ENCODE measurements at regions not wholly inside any gene's neighbourhood (a gene's known extent, or its start where the extent isn't known, plus 50 kb on each side); places are given as distances from the start of the nearest gene placed in this dataset.

DNA sequence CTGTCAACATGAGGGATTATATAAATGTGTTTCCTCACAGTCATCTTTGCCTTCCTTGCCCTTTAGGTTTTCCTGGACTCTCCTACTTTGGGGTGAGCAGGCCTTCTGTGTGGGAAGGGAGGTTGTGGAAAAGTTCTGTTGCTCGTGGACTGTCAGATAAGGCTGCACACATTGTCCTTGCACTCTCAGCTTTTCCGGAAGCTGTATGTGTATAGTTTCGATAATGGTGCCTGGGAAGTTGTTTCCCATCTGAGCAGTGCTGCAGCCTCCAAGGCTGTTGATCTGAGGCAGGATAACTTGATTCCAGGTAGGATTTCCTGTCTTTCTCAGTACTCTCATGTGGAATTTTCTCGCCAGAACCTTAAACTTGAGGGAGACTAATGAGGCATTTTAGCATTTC is 297.8 kb upstream of the AZI2 start:
- no peak for DNase-seq (ENCODE audit: low read depth)

DNA sequence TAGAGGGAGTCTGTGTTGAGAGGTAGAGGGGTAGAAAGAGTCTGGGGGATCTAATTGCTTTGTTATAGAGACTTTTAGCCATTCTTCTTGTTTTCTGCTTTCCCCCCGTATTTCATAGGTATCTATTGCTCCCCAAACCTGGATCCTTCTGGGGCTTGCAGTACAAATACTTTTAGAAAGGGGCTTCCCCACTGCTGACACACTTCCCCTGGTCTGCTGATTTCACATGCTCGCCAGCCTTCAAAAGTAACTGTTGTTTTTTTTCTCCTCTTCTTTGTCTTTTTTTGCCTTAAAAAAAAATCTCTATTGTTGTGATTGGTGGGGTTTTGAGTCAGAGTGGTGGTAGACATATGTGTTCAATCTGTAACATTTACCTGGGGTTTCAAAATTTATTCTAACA is 300.6 kb upstream of the AZI2 start:
- no peak for DNase-seq (ENCODE audit: low read depth)

DNA sequence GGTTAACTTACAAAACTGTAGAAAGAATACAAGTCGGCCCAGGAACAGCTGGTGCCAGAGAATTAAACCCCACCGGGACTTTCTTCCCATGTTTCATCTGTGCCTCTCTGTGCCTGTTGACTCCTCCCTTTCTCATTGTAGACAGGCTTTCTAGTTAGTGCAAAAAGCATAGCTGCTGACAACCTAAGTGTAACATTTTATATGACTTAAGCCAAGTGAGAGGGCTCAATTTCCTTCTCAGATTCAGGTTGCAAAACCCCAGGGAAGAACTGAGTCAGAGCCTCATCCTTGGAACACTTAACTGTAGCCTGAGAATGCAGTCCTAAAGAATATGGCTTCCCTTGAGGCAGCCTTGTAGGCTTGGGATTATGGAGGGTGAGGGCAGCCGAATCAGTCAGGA is 302.5 kb upstream of the AZI2 start:
- no peak for DNase-seq (ENCODE audit: low read depth)

DNA sequence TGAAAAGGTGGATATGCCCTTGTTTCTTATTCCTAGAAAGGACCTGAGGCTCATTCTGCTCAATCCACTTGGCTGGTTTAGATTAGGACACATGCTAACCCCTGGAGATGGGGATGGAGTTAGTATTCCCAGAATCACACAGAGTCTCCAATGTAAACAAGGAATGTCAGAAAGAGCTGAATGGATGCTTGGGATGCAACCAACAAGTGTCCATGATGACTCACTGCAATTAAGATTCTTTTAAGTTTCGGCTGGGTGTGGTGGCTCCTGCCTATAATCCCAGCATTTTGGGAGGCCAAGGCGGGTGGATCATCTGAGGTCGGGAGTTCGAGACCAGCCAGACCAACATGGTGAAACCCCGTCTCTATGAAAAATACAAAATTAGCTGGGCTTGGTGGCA is 315.5 kb upstream of the AZI2 start:
- DNase-seq (ENCODE audit: low read depth) = no peak

DNA sequence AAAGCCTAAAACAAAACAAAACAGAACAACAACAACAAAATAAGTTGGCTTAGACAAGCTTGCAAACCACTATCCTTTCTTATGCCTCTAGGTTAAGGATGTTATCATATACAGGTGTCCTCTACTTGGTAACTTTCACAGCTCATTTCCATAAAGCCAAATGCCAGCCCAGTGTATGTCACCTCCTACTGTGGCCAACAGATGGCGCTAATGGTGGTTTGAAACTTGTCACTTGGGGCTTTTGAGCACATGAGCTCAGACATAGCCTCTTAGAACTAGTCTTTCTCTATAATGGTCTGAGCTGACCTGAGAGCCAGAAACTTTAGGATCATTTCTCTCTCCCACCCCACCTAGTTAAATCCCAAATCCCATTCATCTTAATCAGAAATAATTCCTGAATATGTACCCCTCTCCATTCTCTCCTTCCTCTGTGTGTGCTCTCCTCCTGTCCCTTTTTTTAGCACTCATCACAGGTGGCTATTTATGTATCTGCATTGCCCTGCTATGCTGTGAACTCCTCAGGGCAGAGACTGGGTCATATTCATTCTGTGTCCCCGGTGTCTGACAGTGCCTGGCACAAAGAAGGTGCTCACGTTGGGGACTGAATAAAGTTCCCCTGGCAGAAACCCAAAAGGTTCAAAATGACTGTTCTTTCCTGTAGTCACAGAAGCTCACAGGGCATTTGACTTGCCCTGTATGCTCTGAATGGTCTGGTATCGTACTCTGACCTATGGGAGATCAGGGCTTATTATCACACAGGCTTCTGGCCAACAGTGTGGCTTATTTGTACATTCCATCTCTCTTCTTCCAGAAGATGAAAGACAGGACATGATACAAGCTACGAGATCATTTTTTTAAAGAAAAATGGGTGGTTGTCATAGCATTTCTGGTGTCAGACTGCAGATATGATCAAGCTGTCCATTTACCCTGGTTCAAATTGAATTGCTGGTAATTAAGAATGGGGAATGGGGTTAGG is 319.3 kb upstream of the AZI2 start:
- DNase-seq (ENCODE audit: low read depth) = peak; percentile 45

DNA sequence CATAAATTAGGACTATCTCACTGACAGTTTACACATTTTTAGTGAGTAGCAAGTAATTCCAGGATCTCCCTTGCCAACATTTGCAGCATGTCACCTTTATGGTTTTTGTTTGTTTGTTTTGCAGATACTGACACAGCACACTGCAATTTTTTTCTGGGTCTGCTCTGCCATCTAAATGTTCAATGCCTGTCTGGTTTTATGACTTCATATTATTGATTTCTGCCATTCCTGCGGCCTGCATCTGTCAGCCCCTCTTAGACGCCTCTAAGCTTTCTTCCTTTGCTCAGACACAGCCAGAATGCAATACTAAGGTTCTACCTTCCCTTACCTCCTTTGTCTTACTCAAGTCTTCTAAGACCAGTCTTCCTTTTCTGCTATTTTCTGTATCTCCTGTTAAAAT is 321.2 kb upstream of the AZI2 start:
- DNase-seq (ENCODE audit: low read depth) = no peak

DNA sequence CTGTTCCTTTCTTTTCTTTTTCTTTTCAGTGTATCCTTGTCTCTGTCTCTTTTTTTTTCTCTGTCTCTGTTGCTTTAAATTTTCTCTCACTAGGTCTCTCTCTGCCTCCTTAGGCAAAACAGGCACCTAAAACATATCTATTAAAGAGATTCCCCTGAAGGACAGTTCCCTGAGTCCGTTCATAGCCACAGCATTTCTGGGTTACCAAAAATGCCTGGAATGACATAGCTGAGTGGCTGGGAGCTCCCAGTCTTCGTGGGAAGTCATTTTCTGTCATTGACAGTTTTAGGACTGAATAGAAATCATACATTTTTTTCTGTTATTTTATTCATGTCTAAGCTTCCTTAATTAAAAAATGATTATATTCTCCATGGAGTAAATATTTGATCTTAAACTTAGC is 323.8 kb upstream of the AZI2 start:
- no peak for DNase-seq (ENCODE audit: low read depth)

DNA sequence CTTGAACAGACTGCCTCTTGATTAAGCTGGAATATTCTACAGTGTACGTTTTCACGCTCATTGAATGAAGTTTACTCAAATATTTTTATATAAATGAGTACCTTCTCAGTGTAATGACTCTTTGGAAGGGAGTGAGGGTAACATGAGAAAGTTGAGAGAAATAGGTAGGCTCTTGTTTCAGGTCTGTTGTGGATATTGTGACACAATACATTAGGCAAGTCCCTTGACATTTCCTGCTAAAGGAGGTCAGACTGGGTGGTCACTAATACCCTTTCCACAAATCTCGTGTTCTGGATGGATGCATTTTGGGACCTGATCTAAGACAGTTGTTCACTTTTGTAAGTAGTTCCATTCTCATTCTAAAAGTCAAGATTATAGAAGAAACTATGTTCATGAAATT is 324.8 kb upstream of the AZI2 start:
- DNase-seq (ENCODE audit: low read depth) = no peak

DNA sequence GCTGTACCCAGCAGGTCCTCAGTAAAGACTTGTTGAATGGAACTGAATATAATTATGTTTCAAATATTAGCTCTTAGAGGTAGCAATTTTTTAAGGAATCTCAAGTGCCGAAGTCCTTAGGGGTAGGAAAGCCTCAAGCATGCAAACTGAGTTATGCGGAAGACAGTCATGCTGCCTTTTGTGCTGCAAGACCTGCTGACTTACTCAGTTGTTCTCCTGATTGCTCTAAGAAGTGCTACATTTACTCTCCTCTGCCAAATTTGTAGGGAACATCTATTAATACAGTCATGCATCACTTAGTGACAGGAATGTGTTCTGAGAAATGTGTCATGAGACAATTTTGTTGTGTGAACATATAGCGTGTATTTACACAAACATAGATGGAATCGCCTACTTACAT is 325.6 kb upstream of the AZI2 start:
- no peak for DNase-seq (ENCODE audit: low read depth)

DNA sequence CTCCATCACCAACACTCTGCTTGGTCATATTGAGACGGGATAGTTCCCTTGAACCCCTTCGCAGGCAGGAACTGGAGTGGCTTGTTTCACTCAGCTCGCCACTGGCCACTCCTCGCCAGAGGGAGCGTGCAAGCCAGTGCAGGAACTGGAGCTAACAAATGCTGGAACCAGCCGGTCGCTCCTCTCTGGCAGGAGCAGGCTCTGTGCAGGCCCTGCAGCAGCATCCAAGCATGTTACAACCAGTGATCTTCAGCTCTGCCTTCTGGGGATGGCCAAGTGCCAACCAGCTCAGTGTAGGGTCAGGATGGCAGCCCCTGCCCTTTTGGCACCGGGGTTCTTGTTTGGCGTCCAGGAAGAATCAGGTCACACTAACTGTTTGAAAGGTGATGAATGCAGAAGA is 329.0 kb upstream of the AZI2 start:
- DNase-seq (ENCODE audit: low read depth) = no peak

DNA sequence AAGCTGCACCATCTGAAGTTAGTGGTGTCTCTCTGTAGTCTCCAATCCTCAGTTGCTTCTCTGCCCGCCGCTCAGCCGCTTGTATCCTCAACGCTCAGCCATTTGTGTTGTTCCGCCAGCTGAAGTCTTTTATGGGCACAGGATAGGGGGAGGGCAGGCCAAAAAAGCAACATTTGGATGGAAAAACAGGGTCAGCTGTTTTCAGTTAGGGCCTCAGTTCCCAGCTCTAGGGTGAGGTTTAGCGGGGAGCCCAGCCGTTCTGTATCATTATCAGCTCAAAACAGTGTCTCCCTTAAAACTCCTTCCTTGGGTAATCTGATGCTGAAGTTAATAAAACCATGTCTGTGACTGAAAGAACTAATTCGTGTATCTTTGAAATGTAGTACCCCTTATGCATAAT is 329.5 kb upstream of the AZI2 start:
- DNase-seq (ENCODE audit: low read depth) = no peak

DNA sequence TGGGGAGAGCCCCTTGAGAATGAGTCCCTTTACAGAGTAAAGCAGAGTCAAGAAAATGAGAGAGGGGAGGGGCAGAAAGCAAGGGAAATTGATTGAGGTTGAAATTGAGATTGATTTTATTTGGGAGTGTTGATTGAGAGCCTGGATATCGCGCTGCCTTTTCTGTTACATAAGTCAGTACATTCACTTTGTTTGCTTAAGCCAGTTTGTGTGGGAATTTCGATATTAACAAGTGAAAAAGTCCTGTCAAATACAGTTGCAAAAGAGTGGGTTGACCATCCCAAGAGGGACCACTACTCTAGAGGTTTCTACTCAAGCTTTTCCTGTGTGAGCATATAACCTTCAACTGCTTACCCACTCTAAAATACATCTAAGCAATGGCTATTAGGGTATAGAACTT is 331.4 kb upstream of the AZI2 start:
- DNase-seq (ENCODE audit: low read depth) = no peak

DNA sequence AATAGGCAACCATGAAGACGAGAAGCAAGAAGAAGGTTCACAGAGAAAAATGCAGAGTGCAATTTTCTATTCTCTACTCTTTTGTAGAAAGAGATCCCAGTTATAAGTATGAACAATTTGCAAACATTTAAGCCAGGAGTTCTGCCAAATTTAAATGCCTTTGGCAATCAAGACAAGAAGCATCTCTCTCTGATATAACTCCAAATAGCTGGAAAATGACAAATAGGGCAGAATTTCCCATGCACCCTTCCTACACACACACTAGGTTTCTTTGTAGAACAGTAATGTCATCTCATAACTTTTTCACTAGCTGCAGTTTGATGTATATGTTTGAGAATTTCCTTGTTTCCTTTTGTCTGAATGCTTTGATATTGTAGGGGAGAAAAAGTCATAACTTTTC is 333.5 kb upstream of the AZI2 start:
- DNase-seq (ENCODE audit: low read depth) = no peak

DNA sequence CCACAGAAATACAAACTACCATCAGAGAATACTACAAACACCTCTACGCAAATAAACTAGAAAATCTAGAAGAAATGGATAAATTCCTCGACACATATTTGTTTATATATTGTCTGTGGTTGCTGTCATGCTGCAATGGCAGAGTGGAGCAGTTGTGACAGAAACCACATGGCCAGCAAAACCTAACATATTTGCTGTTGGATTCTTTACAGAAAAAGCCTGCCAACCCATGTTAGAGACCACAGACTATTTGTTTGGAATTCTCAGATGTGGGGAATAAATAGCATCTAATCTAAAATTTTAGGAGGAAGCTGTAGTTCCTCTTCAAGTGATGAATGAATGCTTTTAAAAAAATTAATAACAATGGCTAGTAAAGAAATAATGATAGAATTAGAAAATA is 341.6 kb upstream of the AZI2 start:
- DNase-seq (ENCODE audit: low read depth) = no peak

DNA sequence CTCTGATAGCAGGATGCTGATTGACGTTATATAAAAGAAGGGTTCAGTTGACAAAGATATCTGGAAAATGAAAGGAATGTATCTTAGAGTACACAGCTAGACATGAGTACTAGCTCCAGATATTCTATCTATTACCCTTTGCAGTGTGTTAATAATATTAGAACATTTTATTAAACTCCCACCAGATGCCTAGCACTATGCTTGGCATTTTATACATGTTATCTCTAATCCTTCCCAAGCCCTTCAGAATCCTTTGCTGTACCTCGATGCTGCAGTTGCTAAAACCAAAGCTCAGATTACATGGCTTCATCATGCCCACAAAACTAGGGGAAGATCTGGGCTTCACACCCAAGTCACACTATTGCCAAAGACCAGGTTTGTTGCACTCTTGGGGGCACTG is 350.1 kb upstream of the AZI2 start:
- no peak for DNase-seq (ENCODE audit: low read depth)

DNA sequence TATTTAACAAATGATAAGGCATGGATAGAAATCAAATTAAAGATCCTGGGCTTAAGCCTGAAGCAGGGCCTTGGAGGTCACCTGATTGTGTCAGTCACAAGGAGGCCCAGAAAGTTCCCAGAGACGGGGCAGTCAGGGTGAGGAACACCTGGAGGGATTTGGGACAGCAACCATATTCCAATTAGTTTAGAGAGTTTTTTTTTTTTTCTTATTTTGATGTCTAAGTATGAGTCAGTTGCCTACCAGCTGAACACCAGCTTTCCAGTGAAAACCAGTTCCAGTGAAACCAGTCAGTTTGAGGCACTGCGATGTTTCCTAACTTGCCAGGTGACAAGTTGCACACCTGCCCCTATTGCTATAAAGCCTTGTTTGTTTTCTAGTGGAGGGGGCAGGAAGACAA is 350.7 kb upstream of the AZI2 start:
- DNase-seq (ENCODE audit: low read depth) = no peak

DNA sequence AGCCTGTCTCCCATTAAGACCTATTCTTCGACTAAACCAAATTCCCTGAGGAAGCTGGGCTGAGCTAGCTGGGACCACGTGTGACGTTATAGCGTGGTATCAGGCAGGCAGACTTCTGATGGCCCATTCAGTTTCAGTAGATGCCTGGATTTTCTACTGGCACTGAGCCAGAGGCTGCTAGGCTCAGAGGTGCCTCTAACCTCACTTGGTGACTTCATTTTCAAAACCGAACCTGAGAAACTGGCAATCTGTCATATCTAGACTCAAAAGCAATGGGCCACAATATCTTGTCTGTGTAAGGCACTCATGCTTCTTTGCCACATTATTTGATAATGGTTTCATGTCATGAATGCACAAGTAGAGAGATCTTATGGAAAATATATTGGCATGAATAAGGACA is 352.1 kb upstream of the AZI2 start:
- DNase-seq (ENCODE audit: low read depth) = no peak

DNA sequence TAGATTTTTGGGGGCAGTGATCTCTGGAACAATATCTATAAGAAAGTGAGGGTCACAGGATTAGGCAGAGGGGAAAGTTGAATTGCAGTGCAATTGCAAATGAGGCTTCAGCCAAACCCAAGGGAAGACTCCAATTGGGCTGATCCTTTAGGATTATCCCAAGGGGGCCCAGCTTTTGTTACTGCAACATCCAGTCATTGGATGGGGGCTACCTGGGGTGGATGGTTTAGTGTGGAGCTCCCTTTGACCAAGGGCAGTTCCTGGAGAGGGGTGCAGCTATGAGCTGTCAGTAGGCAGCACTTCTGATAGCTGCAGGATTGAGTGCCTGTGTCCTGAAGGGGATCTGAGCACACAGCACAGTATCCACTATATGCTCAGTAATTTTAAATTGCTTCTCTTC is 355.2 kb upstream of the AZI2 start:
- DNase-seq (ENCODE audit: low read depth) = no peak

DNA sequence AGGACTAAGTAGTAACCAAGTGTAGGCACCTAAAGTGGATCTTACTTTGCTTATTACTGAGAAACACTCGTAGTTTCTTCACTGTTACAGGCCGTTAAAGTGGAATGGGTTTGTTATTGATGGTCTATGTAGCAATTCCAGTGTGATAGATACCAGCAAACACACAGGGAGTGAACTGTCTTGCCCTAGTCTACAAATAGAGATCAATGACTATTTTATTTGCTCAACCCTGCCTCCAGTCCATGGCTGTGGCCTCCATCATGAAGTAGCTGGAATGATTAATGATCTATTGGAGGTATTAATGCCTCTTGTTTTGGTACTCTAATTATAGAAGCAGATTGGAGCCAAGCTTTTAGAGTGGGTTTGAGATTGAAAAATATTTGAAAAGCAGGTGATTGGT is 362.7 kb upstream of the AZI2 start:
- no peak for DNase-seq (ENCODE audit: low read depth)

DNA sequence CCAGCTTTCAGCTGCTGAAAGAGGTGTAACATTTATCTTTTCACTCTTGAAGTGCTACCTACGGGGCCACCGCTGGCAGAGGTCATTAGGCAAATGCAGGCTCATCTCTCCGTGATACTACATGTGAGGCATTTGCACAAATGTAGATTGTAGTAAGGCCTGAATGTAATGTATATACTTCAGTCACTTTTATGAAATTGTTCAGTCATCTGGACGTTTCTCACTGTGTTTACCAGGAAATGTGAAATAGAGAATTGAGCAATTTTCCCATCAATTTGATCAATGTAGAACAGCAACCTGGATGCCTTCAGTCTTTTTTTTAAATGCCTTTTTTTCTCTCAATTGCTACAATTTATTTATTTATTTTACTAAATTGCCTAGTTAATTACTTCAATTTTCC is 368.3 kb upstream of the AZI2 start:
- no peak for DNase-seq (ENCODE audit: low read depth)

DNA sequence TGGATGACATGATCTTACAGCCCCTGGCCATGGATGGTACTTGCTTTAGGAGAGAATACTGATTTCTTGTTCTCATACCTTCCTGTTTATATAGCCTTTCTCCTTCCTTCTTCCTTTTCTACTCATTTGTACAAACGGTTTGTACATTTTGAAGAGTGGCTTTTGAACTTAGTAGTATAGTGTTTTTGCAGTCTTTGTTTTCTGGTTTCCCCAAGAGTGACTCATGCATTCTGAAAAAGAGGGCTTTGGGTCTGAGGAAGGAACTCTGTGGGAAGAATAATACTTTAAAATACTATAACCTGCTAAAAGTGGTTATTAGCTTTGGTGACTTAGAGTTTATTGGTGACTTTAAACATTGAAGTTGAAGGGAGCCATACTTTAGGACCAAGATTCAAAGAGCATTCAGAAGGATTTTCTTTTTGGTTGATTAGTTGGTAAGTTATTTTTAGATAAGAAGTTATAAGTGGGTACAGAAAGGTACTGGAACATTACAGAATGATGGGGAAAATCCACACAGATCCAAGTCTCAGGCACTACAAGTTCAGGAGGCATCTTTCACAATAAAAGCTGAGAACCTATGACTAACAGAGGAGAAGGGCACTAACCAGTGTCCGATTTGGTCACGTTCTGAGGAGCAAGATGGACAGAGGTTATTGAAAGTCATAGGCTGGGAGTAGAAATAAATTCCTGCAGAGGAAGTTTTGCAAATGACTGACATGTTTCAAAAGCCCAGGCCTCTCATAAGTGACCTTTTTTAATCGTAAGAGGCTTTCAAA is 369.6 kb upstream of the AZI2 start:
- no peak for DNase-seq (ENCODE audit: low read depth)

DNA sequence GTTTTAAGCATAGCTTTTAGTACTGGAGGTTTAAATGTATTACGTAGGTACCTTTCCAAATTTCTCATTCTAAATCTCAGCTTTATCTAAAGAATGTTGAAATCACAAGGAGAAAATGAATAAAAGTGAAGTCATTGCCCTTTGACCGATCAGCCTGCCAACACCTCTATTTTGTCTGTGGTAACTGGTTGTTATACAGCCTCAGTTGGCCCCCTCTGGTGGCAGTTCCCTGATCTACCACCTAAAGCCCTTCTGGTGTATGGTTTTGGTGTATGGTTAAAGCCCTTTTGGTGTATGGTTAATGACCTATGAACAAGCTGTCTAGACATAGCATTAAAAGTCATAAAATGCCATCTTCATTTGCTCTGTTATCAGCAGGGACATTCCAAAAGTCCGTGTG is 378.2 kb upstream of the AZI2 start:
- DNase-seq (ENCODE audit: low read depth) = peak; percentile 3

DNA sequence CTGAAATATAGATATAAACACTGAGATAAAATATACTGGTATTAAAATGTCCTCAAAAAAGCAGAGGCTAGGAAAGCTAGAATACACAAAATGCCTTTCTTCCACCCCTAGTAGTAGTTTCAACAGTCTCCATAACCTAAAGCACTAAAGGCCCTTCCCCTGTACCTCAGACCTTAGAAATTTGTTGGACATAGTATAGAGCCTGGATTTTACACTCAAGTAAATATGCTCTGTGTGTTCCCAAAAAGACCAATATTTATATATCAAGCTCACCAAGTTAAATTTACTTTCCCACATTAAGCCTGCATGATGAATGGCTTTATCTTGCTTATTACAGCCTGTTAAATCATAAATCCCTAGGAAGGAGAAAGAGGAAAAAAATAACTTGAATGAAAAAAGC is 378.7 kb upstream of the AZI2 start:
- no peak for DNase-seq (ENCODE audit: low read depth)
